HG03457 (cell line): ENCODE measurements at regions not wholly inside any gene's neighbourhood (a gene's known extent, or its start where the extent isn't known, plus 50 kb on each side); places are given as distances from the start of the nearest gene placed in this dataset.

Experiments used
- ATAC-seq: cut with Tn5 transposase; IDR thresholded peaks from one replicate; pipeline ENCODE4 v1.9.1; 2021; ENCODE audit warnings: moderate number of reproducible peaks; ENCODE audit not compliant: unreplicated experiment

DNA sequence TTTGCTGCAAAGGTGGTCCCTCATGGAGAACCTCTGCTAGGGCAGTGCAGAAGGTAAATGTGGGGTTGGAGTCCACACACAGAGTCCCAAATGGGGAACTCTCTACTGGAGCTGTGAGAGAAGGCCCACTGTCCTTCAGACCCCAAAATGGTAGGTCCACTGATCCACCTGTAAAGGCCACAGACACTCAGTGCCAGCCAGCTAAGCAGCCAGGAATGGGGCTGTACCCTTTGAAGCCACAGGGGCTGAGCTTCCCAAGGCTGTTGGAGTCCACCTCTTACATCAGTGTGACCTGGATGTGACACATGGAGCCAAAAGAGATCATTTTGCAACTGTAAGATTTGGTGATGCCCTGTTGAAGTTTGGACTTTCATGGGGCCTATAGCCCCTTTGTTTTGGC, 252.4 kb upstream of the GULP1 start:
- no peak for ATAC-seq

DNA sequence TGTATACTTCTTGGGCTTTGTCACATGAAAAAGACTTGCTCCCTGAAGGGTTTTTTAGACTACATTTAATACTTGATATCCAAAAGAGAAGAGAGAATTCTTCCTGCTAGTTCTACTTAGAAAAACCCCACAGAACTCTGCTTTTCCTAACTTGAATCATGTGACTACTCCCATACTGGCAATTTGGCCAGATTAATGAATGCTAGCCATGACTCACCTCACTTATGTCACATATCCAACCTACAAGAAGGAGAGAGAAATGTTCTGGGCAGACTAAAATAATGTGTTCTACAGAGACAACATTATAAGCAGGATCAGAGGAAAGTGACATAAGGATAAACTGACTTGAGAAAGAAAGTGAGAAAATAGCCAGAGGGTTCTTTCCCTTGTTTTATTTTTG, 249.3 kb upstream of the GULP1 start:
- ATAC-seq, result no peak

DNA sequence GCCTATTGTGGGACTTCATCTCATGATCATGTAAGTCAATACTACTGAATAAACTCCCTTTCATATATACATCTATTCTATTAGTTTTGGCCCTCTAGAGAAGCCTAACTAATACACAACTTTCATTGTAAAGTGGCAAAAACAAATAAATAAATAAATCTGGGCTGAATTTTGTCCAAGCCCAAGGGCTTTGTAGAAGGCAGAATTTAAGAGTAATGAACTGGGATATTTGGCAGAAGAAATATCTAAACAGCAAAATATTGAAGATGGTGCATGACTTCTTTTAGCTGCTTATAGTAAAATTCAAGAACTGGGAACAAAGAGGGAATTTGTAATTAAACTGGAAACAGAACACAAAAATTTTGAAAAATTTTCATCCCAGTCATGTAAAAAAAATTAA, 246.7 kb upstream of the GULP1 start:
- ATAC-seq, result no peak

DNA sequence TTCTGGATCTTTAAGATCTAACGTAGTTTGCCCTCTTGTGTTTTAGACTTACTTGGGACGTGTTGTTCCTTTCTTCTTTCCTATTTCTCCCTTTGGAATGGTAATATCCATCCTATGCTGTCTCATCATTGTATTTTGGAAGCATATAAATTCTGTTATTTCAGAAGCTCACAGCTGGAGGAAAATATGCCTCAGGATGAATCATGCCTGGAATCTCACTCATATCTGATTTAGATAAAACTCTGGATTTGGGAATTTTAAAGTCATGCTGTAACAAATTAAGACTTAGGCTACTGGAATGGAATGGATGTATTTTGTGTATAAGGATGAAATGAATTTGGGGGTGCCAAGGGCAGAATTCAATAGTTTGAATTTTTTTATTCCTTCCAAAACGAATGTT, 245.2 kb upstream of the GULP1 start:
- no peak for ATAC-seq

DNA sequence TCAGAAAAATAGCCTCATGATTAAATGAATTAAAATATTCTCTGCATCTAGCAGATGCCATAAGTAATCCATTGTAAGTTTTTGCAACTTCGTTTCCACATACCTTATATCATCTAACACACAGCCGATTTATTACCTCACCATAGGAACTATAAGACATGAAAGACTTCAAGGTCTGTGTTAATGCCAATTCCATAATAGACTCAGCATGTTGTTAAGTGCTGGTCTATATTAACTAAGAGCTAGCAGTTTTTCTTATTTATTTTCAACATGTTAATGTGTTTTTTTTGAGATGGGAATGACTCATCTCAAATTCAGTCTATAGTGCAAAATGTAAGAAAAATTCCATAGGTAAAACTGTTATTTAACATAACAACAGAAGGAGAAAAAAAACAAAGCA, 243.9 kb upstream of the GULP1 start:
- no peak for ATAC-seq

DNA sequence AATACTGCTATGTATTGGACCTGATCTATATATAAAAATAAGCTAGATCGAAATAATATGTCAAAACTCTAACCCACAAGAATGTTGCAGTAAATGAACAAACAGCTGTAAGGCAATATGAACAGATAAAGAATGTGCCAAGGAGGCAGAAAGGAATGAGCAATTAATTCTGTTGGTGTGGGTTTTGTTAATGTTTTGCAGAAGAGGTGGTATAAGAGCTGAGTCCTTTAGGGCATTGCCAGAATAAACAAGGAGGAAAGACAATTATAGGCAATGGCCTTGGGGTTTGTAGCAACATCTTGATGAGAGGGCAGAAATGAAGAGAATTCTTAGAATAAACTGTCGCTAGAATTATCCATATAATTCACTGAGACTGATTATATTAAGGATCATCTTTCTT, 240.9 kb upstream of the GULP1 start:
- ATAC-seq, result no peak

DNA sequence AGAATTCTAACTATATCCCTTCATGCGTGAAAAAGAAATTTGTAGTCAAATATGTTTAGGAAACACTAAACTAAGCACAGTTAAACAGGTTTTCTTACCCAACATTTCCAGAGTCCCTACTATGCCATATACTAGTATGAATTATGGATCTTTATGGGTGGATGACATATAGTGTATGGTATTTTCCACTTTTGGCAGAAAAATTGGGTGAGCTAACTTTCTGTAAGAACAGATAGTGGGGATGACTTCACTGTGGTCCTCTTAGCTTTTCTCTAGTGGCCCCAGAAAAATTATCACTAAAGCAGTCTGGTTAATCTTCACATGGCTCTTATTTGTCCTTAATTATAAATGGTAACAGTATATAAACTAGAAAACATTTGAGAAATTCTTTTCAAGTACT, 240.0 kb upstream of the GULP1 start:
- ATAC-seq, result no peak

DNA sequence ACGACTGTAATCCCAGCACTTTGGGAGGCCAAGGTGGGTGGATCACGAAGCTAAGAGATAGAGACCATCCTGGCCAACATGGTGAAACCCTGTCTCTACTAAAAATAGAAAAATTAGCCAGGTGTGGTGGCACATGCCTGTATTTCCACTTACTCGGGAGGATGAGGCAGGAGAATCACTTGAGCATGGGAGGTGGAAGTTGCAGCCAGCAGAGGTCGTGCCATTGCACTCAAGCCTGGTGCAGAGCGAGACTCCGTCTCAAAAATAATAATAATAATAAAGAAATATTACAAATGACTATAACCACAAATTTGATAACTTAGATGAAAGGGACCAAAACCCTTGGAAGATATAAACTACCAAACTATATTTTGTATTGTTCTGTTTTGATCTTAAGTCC, 226.3 kb upstream of the GULP1 start:
- no peak for ATAC-seq

DNA sequence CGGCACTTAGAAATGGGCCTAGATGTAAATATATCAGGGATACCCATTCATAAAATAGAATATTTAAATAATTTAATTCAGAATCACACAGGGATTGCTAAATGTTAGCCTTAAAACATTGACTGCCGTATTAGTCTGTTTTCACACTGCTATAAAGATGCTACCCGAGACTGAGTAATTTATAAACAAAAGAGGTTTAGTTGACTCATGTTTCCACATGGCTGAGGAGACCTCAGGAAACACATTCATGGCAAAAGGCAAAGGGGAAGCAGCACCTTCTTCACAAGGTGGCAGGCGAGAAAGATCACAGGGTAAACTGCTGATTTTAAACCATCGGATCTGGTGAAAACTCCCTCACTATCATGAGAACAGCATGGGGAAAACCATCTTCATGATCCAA, 223.6 kb upstream of the GULP1 start:
- no peak for ATAC-seq

DNA sequence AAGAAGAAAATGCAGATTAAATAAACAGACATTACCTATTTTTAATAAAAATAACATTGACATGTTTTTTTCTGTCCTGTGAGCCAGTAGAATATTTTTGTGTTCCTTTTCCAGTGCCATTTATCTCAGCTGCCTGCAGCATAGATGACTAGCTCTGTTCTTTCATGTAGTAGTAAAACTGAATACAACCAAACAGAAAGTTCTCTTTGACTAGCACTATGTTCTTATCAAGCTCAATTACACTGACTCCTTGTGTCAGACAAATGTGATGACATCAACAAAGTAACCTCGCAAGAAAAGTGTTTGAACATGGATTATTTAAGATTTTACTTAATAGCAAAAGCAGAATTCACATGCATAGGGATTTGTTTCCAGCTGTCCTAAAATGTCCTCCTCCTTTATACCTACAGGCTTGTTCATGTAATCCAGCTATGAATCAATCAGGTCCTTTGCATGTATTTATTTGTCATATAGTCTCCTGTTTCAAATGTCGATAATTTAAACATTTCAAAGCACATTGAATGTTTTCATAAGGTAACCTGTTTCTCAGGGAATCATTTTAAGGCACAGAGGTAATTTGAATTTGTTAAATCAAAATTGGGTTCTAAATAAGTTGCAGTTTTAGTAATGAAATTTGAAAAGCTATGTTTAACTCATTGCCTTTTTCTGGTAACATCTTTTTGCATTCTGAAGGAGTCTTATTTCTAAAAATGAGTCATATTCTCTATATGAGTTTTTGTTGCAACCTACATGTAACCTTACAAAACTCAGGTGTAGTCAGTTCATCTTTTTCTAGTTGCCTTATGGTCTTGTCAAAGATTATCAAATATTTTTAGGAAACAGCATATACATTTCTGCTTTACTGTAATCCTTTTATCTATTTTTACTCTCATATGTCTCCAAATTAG, 215.3 kb upstream of the GULP1 start:
- no peak for ATAC-seq

DNA sequence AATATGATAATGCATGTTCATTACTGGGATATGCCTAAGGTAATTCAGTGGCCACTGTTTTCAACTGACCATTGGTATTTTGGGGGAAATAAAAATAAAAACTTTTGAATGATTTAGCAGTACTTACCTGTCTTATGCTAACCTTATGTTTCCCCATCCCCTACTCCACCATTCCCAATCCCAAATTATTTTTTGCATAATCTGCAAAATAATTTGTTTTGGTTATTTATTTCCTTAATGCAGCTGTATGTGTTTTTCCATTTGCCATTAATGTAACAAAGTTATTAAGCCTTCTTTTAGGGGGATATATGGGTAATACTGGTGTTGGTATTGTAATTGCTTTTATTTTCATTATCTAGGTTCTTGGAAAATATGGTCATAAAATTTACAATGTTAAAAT, 213.9 kb upstream of the GULP1 start:
- ATAC-seq, result no peak

DNA sequence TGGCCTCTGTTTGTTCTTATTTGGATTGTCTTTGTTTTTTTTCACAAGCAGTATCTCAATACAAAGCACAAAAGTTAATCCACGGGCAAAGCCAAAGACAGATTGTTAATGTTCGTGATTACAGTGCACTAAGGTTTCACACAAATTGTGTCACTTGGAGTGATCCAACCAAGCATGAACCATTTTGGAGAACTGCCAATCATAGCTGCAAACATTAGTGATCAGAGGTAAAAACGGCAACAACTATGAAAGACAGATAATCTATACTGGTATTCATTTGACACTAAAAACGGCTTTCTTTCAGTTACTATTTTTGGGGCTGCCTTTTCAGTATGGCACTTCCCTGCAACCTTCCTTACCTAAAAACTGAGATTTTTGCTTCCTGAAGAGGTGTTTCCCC, 213.1 kb upstream of the GULP1 start:
- no peak for ATAC-seq

DNA sequence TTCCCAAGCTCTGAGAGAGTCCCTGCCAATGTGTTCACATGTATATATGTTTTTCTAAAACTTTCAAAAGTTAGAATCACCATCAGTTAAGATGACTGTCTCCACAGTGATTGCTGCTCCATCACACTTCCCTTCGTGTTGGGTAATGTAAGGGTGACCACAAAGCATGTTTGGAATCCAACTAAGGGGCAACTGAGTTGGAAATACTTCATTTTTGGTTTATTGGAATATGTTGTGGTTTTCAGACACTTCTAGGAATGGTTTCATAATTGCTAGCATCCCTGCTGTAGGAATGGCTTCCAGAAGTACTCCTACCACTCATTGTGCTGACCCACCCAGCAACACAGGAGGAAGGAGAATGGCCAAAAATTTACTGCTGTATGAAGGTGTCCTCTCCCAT, 212.5 kb upstream of the GULP1 start:
- no peak for ATAC-seq

DNA sequence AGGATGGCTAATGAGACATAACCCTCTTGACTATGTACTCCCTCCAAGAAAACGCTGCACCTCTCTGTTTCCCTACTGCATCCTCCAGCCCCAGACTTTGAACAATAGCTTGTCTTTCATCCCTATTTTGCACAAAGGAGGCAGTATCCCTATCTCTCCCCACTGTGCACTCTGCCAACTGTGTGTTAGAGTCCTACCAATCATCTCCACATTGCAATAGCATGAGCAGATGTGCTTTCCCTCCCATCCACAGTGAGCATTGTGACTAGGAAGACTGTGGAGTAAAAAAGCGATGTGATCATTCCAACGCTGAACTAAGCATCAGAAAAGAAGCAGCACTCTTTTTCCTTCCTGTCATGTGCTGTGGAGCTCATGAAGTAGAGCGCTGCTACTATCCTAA, 206.3 kb upstream of the GULP1 start:
- no peak for ATAC-seq

DNA sequence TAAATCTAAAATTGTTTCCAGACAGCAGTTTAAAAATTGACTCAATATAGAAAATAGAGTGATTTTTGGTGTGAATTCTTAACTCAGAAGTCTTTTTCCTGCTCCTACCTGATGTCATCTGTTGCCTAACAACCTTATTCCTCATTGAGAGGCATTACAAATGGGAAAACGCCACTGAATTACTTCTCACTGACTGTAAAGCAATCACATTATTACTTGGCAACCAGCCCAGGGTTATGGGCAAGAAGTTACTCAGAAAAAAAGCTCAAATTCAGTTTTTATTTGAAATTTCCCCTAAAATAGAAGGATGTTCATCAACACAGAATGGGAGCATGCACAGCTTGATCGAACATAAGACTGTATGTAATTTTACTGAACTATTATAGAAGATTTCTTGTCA, 201.8 kb upstream of the GULP1 start:
- no peak for ATAC-seq

DNA sequence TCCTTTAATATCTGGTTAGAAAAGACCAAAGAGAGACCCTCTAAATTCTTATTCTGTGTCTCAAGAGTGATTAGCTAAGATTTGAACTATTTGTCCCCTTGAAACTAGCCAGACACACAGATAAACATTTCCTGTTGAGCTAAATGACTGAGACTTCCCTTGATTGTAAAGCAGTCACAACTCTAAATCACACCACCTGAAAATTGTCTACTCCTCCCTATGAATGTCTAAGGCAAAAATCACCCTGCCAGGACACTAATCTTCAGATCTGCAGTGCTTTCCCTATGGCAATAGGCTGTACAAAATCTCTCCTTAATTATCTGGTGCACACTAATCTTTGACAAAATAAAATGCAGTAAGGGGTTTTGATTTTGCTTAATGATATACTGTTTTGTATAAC, 200.5 kb upstream of the GULP1 start:
- ATAC-seq, result no peak

DNA sequence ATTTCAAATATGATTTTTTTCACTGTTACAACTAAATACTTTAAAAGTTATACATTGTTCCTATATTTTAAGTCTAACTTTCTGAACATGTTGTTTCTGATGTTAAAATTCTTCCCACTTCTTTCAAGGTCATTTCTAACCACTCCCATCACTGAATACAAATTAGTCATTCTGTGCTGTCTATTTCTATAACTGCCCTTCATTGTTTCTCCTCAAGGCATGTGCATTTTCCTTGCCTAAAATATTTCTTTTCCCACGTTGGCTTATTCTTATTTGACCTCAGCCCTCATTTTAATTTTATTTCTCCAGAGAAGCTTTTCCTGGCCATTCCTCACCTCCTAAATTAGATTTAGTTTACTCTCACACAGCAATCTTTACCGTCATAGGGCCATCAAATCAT, 198.9 kb upstream of the GULP1 start:
- ATAC-seq, result no peak

DNA sequence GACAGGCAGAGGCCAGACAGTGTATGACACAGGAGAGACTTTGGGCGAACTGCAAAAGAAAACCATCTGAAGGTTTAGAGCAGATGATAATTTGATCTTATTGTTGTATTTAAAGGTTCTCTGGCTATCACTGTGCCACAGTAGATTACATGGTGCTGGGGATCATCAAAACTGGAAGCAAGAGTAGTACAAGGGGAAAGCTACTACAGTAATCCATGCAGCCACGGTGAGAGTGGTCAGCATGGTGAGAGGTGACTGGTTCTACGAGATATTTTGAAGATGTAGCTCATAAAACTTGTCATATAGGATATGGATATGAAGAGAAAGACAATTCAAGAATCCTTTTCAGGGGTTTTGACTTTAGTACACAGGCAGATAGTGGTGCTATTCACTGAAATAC, 194.8 kb upstream of the GULP1 start:
- no peak for ATAC-seq

DNA sequence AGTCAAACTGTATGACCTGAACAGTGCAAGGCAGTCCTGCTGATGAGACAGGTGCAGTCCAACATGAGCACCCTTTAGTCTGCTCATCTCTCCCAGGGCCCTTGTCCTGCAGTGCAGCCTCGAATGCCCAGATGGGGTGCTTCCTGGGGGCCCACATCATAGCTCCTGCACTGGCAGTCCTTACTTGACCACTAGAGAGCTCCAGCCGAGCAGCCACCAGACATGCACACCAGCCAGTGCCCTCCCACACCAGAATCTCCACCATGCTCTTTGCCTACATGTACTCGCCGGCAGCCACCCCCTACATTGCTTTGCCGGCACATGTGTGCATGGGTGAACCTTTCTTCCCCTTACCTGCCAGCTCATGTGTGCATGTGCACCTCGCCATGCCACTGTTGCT, 188.8 kb upstream of the GULP1 start:
- no peak for ATAC-seq

DNA sequence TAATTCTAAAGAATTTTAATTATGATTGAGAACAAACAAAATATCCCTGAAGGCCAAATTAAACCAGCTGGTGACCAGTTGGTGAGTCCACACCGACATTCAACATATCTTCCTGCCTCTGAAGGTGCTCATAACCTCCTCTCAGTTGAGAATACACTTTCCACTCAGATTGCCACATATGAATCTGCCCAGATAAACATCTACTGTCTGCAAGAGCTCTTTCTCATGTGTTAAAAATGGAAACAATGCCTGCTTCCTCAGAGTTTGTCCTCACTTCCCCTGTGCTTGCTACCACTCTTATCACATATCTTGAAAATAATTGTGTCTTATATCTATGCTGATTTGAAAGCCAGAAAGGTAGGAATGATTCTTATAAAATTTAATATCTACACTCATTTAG, 177.7 kb upstream of the GULP1 start:
- ATAC-seq, result no peak

DNA sequence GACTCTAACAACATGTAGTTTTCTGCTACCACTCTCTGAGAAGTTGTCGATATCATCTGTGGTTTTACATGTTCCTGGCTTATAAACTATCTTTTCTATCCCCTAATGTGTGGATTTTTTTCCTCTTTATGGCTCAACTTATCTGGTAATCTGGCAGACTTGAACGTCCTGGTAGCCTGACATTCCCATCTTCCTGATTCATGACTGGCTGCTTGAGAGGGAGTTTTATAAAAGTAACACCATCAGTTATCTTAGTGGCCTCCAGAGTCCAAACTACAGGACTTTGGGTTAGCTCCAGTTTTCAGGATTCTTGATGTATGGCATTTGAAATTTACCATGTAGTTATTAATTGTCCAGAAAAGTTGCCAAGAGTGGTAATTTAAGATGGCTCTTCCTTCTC, 174.0 kb upstream of the GULP1 start:
- ATAC-seq, result no peak

DNA sequence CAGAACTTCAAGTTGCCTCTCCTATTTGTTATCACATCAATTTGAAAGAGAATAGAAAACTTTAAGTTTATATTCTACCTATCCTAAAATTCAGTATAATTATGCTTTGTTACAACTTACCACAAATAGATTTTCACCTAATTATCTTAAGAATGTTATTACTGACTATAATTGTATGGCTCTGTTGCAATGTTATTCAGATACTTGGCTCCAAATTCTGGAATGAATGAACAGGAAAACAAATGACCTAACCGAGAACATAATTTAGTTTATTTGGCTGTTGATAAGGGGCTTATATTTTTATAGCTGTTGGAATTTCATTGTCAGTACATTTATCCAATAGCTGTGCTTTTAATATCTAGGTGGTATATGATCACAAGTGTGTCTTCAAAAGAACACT, 173.2 kb upstream of the GULP1 start:
- no peak for ATAC-seq

DNA sequence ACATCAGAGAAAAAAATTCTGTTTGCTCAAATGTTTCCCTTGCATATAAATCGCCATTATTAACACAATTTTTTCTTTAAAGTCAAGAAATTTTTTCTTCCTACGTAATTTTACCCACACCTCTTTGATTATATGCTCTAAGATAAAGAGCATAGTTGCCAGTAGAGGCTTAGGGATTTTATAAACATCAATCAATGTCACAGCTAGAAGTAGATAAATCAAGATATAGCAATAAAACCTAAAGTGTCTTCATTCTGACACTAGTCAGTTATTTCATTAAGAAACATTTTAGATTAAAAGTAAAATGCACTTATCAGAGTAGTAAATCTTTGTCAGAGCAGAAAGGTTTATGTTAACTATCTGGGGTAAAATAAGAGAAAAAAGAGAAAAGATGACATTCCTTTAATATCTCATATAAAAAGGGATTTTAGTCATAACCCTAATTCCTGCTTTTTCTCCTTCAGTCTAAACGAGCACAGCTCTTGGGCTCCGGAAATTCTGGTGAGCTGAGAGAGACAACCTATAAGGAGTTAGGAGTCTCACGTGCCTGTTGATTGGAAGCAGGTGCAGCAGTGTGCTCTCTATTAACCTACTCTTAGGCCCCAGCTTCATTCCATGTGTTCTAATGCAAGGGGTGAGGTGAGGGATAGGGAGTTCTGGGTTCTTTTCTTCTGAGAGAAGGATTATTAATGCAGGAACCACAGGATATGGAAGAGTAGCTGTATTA, 172.4 kb upstream of the GULP1 start:
- ATAC-seq, result no peak
